ENCODE measurements at regions not wholly inside any gene's neighbourhood (a gene's known extent, or its start where the extent isn't known, plus 50 kb on each side); places are given as distances from the start of the nearest gene placed in this dataset.

DNA sequence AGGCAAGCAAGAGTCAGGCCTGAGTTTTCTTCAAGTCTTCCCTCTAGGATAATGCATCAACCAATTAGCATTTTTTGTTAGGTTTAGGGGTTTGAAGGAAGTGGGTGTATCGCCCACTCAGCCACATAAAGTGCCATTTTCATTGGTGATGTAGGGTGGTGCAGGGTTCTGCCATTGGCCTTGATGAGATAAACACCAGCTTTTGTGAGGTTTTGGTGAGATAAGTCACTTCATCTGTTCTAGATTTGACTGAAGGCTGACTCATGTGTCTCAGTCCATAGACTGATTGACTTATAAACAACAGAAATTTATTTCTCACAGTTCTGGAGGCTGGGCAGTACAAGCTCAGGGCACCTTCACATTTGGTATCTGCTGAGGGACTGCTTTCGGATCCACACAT lies 84.5 kb upstream of the C3orf80 start:
- intact Hi-C loops (cut with micrococcal nuclease) = no loop called here
- H3K9ac ChIP-seq (ENCODE audit: low read length) = no peak overlapping the region
- H3K4me3 ChIP-seq (ENCODE audit: low read length) = no peak overlapping the region
- H4K20me1 ChIP-seq (ENCODE audit: low read length) = no peaks in the 10 kb centered on the region
- H3K36me3 ChIP-seq (ENCODE audit: low read depth, low read length) = no peaks in the 10 kb centered on the region
- no peak for ATAC-seq
- H3K4me1 ChIP-seq (ENCODE audit: insufficient read depth, low read length) = no peaks in the 10 kb centered on the region
- no peaks in the 10 kb centered on the region for H3K27me3 ChIP-seq (ENCODE audit: low read length)
- BruUV-seq (replicated peaks) = no TSS peak
- ChIA-PET POLR2A (ENCODE audit: unreplicated experiment) (no interaction called here), CTCF (interaction anchor here (0.6 kb wide), 1 partner anchor 104 kb away, joined by 4 read pairs; no protein-coding TSS in a partner anchor)
- no peak for DNase-seq
- no peaks in the 10 kb centered on the region for H3K79me2 ChIP-seq (ENCODE audit: low read length)
- TF ChIP-seq EZH2phosphoT487 (IDR thresholded peaks at IDR 0.05; ENCODE audit: borderline replicate concordance, low read length) (no peak), EZH2 (IDR thresholded peaks at IDR 0.05; ENCODE audit: low read length, unreplicated experiment) (no peak)
- TF ChIP-seq, protein P1, sequence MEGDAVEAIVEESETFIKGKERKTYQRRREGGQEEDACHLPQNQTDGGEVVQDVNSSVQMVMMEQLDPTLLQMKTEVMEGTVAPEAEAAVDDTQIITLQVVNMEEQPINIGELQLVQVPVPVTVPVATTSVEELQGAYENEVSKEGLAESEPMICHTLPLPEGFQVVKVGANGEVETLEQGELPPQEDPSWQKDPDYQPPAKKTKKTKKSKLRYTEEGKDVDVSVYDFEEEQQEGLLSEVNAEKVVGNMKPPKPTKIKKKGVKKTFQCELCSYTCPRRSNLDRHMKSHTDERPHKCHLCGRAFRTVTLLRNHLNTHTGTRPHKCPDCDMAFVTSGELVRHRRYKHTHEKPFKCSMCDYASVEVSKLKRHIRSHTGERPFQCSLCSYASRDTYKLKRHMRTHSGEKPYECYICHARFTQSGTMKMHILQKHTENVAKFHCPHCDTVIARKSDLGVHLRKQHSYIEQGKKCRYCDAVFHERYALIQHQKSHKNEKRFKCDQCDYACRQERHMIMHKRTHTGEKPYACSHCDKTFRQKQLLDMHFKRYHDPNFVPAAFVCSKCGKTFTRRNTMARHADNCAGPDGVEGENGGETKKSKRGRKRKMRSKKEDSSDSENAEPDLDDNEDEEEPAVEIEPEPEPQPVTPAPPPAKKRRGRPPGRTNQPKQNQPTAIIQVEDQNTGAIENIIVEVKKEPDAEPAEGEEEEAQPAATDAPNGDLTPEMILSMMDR (conservative IDR thresholded peaks at IDR 0.05; ENCODE audit: low read depth, low read length) = no peak
- no peak overlapping the region for H3K4me2 ChIP-seq (ENCODE audit: low read length)
- H2AFZ ChIP-seq (ENCODE audit: low read length) = no peak overlapping the region
- H3K9me3 ChIP-seq (ENCODE audit: low read length) = no peaks in the 10 kb centered on the region
- no peak overlapping the region for H3K27ac ChIP-seq (ENCODE audit: low read length)
- no peaks in the 10 kb centered on the region for H3K9me2 ChIP-seq (replicated peaks; ENCODE audit: low read length)
- H3F3A ChIP-seq (ENCODE audit: low read length, unreplicated experiment) = no peaks in the 10 kb centered on the region

DNA sequence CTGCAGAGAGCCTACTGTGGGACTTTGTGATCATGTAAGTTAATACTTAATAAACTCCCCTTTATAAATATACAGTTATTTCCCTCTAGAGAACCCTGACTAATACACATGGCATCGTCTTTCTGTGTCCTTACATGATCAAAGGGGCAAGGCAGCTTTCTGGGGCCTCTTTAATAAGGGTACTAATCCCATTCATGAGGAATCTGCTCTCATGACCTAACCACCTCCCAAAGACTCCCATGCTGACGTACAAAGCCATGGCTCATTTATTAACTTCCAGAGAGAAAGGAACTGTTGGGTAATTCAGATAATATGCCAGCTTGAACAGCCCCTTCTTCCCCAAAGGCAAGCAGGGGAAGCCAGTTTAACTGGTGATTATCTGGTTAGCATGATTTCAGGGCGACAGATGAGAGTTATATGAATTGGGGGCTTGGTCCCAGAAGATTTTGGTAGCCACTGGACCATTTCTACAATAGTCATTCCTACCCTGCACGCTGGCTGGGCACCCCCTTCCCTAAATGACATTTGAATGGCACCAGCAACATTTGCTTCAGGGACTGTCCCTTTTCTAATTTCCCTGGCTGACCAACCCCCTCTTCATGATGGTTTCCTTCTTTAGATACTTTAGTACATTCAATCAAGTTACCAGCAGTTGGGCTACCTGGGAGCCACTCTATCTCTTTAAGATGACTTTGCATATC lies 83.6 kb upstream of the C3orf80 start:
- Histone ChIP-seq H3K36me3 (ENCODE audit: low read depth, low read length) (no peaks in the 10 kb centered on the region), H4K20me1 (ENCODE audit: low read length) (no peaks in the 10 kb centered on the region), H3K27me3 (ENCODE audit: low read length) (no peaks in the 10 kb centered on the region), H3K9me3 (ENCODE audit: low read length) (no peaks in the 10 kb centered on the region), H3K79me2 (ENCODE audit: low read length) (no peaks in the 10 kb centered on the region), H3K9me2 (replicated peaks; ENCODE audit: low read length) (no peaks in the 10 kb centered on the region), H3F3A (ENCODE audit: low read length, unreplicated experiment) (no peaks in the 10 kb centered on the region), H3K4me3 (ENCODE audit: low read length) (no peak overlapping the region), H3K9ac (ENCODE audit: low read length) (no peak overlapping the region), H3K4me1 (ENCODE audit: insufficient read depth, low read length) (no peaks in the 10 kb centered on the region), H2AFZ (ENCODE audit: low read length) (no peak overlapping the region), H3K27ac (ENCODE audit: low read length) (no peak overlapping the region), H3K4me2 (ENCODE audit: low read length) (no peak overlapping the region)
- TF ChIP-seq EZH2 (IDR thresholded peaks at IDR 0.05; ENCODE audit: low read length, unreplicated experiment) (no peak), EZH2phosphoT487 (IDR thresholded peaks at IDR 0.05; ENCODE audit: borderline replicate concordance, low read length) (no peak)
- TF ChIP-seq, protein P1 (conservative IDR thresholded peaks at IDR 0.05; ENCODE audit: low read depth, low read length) = no peak
- BruUV-seq (replicated peaks) = no TSS peak
- POLR2A ChIA-PET (ENCODE audit: unreplicated experiment) = no interaction called here
- CTCF ChIA-PET = interaction anchor here (0.6 kb wide), 1 partner anchor 104 kb away, joined by 4 read pairs; no protein-coding TSS in a partner anchor
- DNase-seq (no peak), ATAC-seq (no peak)
- intact Hi-C loops (cut with micrococcal nuclease) = no loop called here

DNA sequence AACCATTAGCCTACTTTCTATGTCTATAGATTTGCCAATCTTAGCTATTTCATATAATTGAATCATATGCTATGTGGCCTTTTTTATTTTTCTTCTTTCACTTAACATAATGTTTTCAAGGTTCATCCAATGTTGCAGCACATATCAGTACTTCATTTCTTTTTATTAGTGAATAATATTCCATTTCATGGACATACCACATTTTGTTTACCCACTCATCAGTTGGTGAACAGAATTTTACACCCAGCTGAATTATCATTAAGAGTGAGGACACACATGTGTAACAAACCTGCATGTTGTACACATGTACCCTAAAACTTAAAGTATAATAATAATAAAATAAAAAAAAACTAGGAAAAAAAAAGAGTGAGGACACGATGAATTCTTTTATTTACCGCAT lies 81.7 kb upstream of the C3orf80 start:
- POLR2A ChIA-PET (ENCODE audit: unreplicated experiment) = no interaction called here
- intact Hi-C loops (cut with micrococcal nuclease) = no loop called here
- Histone ChIP-seq H3K36me3 (ENCODE audit: low read depth, low read length) (no peaks in the 10 kb centered on the region), H3K27ac (ENCODE audit: low read length) (no peak overlapping the region), H3K4me2 (ENCODE audit: low read length) (no peak overlapping the region), H3F3A (ENCODE audit: low read length, unreplicated experiment) (no peaks in the 10 kb centered on the region), H3K27me3 (ENCODE audit: low read length) (no peaks in the 10 kb centered on the region), H3K9me3 (ENCODE audit: low read length) (no peaks in the 10 kb centered on the region), H2AFZ (ENCODE audit: low read length) (no peak overlapping the region), H3K4me3 (ENCODE audit: low read length) (no peak overlapping the region), H3K9ac (ENCODE audit: low read length) (no peak overlapping the region), H4K20me1 (ENCODE audit: low read length) (no peaks in the 10 kb centered on the region), H3K9me2 (replicated peaks; ENCODE audit: low read length) (no peaks in the 10 kb centered on the region), H3K4me1 (ENCODE audit: insufficient read depth, low read length) (no peaks in the 10 kb centered on the region), H3K79me2 (ENCODE audit: low read length) (no peaks in the 10 kb centered on the region)
- DNase-seq (no peak), ATAC-seq (no peak)
- no TSS peak for BruUV-seq (replicated peaks)
- CTCF ChIA-PET = no interaction called here
- TF ChIP-seq EZH2 (IDR thresholded peaks at IDR 0.05; ENCODE audit: low read length, unreplicated experiment) (no peak), EZH2phosphoT487 (IDR thresholded peaks at IDR 0.05; ENCODE audit: borderline replicate concordance, low read length) (no peak)
- TF ChIP-seq, protein P1 (conservative IDR thresholded peaks at IDR 0.05; ENCODE audit: low read depth, low read length) = no peak
